Heart left ventricle (tissue), 13 donors: ENCODE measurements at regions not wholly inside any gene's neighbourhood (a gene's known extent, or its start where the extent isn't known, plus 50 kb on each side); places are given as distances from the start of the nearest gene placed in this dataset.

Source experiments
- CTCF ChIP-seq, 12 donors: fragments of 200-600 bp; sonication (generic) in 4 of 12; IDR thresholded peaks; one replicate each; pipeline versions ENCODE4 v1.5.0 to v1.8.0; 2018 to 2022; ENCODE audit warnings: antibody characterized with exemption in 12 of 12, mild to moderate bottlenecking in 5 of 12
- POLR2A ChIP-seq, 2 donors: fragments of 450-650 bp; IDR thresholded peaks; one replicate each; pipeline ENCODE4 v1.6.1; 2017; ENCODE audit warnings: antibody characterized with exemption in 2 of 2, mild to moderate bottlenecking in 2 of 2, moderate library complexity in 2 of 2
- donor health status: ischemic (EF 13 %, LVEDD 7.1; RV severe dilation, severe dysfunction).
- donor health status: DM: no; HTN: yes; CAD: no.
- donor health status: DM: no; HTN: no; CAD: no.
- donor health status: ischemic (EF 25% LVEDD 6.9; RV normal size, moderate dysfunction).
- donor health status: ischemic (EF 25% LVEDD 5.7; RV mildly dilated, moderate dysfunction).
- donor health status: ischemic (EF 35%, LVEDD 5.7; RV mildly dilated, moderate dysfunction).
- donor health status: nonischemic (EF 11% LVEDD 7.7; RV severe dilation, severe dysfunction).
- donor health status: DM: yes; HTN: yes; CAD: no.
- donor health status: PGD.
- donor health status: ischemic (EF 29% LVEDD 5.4; RV normal size, mild dysfunction).
- donor health status: nonischemic (EF 23%, LVEDD 6.1; RV moderate dilation, normal function).

DNA sequence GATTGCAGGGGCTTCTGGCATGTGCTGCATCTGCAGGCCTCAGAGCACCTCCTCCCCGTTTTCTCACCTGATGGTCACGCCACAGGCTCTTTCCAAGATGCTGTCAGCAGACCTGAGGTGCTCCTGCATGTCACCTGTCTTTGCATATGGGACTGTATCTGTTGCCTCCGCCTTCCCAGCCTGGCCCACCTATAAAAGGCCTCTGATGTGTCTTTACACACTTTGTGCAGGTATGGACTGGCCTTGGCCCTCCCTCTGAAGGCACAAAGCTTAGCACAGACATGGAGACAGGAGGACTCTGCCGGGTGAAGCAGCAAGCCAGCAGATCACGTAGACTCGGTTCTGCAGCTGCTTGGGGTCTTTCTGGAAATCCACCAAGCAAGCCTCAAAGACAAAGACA, 220.9 kb upstream of the PPP2R2D start:
- no peak for TF ChIP-seq POLR2A (IDR thresholded peaks at IDR 0.05)
- no peak for TF ChIP-seq CTCF (IDR thresholded peaks at IDR 0.05)
